ENCODE measurements at regions not wholly inside any gene's neighbourhood (a gene's known extent, or its start where the extent isn't known, plus 50 kb on each side); places are given as distances from the start of the nearest gene placed in this dataset.

GRCh38 chr3:7915356-7915755, 586.3 kb upstream of the LMCD1 start:
- DNase-seq: no peak

- no peak for DNase-seq
Observed at GRCh38 chr3:7917443-7918151, 584.0 kb upstream of the LMCD1 start.

GRCh38 chr3:7920211-7920610, 581.4 kb upstream of the LMCD1 start:
- DNase-seq: no peak

- DNase-seq: no peak
Observed at GRCh38 chr3:7924228-7924627, 577.4 kb upstream of the LMCD1 start.

GRCh38 chr3:7927015-7927414, 574.6 kb upstream of the LMCD1 start:
- DNase-seq: no peak

GRCh38 chr3:7927864-7928263, 573.8 kb upstream of the LMCD1 start:
- DNase-seq: no peak

GRCh38 chr3:7929319-7929889, 572.2 kb upstream of the LMCD1 start:
- no peak for DNase-seq

GRCh38 chr3:7934362-7934761, 567.3 kb upstream of the LMCD1 start:
- DNase-seq: no peak

- no peak for DNase-seq
Observed at GRCh38 chr3:7947930-7948329, 553.7 kb upstream of the LMCD1 start.

GRCh38 chr3:7950890-7951289, 550.7 kb upstream of the LMCD1 start:
- DNase-seq: no peak

- no peak for DNase-seq
Observed at GRCh38 chr3:7953449-7954014, 548.1 kb upstream of the LMCD1 start.

GRCh38 chr3:7957024-7957423, 544.6 kb upstream of the LMCD1 start:
- no peak for DNase-seq

- DNase-seq: no peak
Observed at GRCh38 chr3:7959094-7959493, 542.5 kb upstream of the LMCD1 start.

GRCh38 chr3:7960601-7961000, 541.0 kb upstream of the LMCD1 start:
- DNase-seq: no peak

GRCh38 chr3:7962301-7962700, 539.3 kb upstream of the LMCD1 start:
- no peak for DNase-seq

- no peak for DNase-seq
Observed at GRCh38 chr3:7964899-7965298, 536.7 kb upstream of the LMCD1 start.

GRCh38 chr3:7973006-7973405, 528.6 kb upstream of the LMCD1 start:
- no peak for DNase-seq

GRCh38 chr3:7977245-7978086, 524.2 kb upstream of the LMCD1 start:
- no peak for DNase-seq

- DNase-seq: no peak
Observed at GRCh38 chr3:7978087-7978422, 523.6 kb upstream of the LMCD1 start.

GRCh38 chr3:7982126-7982525, 519.5 kb upstream of the LMCD1 start:
- no peak for DNase-seq

GRCh38 chr3:7999384-7999783, 502.2 kb upstream of the LMCD1 start:
- DNase-seq: no peak

- DNase-seq: no peak
Observed at GRCh38 chr3:8001307-8001706, 500.3 kb upstream of the LMCD1 start.

- DNase-seq: no peak
Observed at GRCh38 chr3:8001712-8002111, 499.9 kb upstream of the LMCD1 start.

GRCh38 chr3:8011902-8012301, 489.7 kb upstream of the LMCD1 start:
- DNase-seq: no peak

Data from CD4-positive, alpha-beta T cell treated with Interleukin-4 for 1 hour (primary cell).